ENCODE measurements at regions not wholly inside any gene's neighbourhood (a gene's known extent, or its start where the extent isn't known, plus 50 kb on each side); places are given as distances from the start of the nearest gene placed in this dataset.

GRCh38 chr6:44606504-44606903 is 219.0 kb downstream of the CDC5L start:
- DNase-seq (ENCODE audit: low read depth in 2 of 2), result no peak

GRCh38 chr6:44606976-44607375 is 219.5 kb downstream of the CDC5L start:
- no peak for DNase-seq (ENCODE audit: low read depth in 2 of 2)

- DNase-seq (ENCODE audit: low read depth in 2 of 2), result no peak
These were observed 220.7 kb downstream of the CDC5L start for GRCh38 chr6:44608175-44608574.

- no peak for DNase-seq (ENCODE audit: low read depth in 2 of 2)
These were observed 221.6 kb downstream of the CDC5L start for GRCh38 chr6:44609051-44609612.

GRCh38 chr6:44614396-44614795 is 226.9 kb downstream of the CDC5L start:
- DNase-seq (ENCODE audit: low read depth in 2 of 2), result no peak

- DNase-seq (ENCODE audit: low read depth in 2 of 2), result no peak
These were observed 228.1 kb downstream of the CDC5L start for GRCh38 chr6:44615621-44616020.

GRCh38 chr6:44617416-44617815 is 229.9 kb downstream of the CDC5L start:
- DNase-seq (ENCODE audit: low read depth in 2 of 2), result no peak

GRCh38 chr6:44618371-44618770 is 230.9 kb downstream of the CDC5L start:
- DNase-seq (ENCODE audit: low read depth in 2 of 2), result no peak

GRCh38 chr6:44620922-44621321 is 233.4 kb downstream of the CDC5L start:
- DNase-seq (ENCODE audit: low read depth in 2 of 2), result no peak

- DNase-seq (ENCODE audit: low read depth in 2 of 2), result no peak
These were observed 234.3 kb downstream of the CDC5L start for GRCh38 chr6:44621846-44622245.

GRCh38 chr6:44622555-44622954 is 235.0 kb downstream of the CDC5L start:
- DNase-seq (ENCODE audit: low read depth in 2 of 2), result no peak

GRCh38 chr6:44622956-44623355 is 235.4 kb downstream of the CDC5L start:
- DNase-seq (ENCODE audit: low read depth in 2 of 2), result no peak

- no peak for DNase-seq (ENCODE audit: low read depth in 2 of 2)
These were observed 236.7 kb downstream of the CDC5L start for GRCh38 chr6:44624226-44624625.

- DNase-seq (ENCODE audit: low read depth in 2 of 2), result no peak
These were observed 237.5 kb downstream of the CDC5L start for GRCh38 chr6:44624936-44625573.

- no peak for DNase-seq (ENCODE audit: low read depth in 2 of 2)
These were observed 238.5 kb downstream of the CDC5L start for GRCh38 chr6:44625996-44626395.

- DNase-seq (ENCODE audit: low read depth in 2 of 2), result no peak
These were observed 239.1 kb downstream of the CDC5L start for GRCh38 chr6:44626616-44627015.

- DNase-seq (ENCODE audit: low read depth in 2 of 2), result no peak
These were observed 239.8 kb downstream of the CDC5L start for GRCh38 chr6:44627091-44627882.

- DNase-seq (ENCODE audit: low read depth in 2 of 2), result no peak
These were observed 240.4 kb downstream of the CDC5L start for GRCh38 chr6:44627883-44628271.

- DNase-seq (ENCODE audit: low read depth in 2 of 2), result no peak
These were observed 240.8 kb downstream of the CDC5L start for GRCh38 chr6:44628347-44628746.

- DNase-seq (ENCODE audit: low read depth in 2 of 2), result no peak
These were observed 242.1 kb downstream of the CDC5L start for GRCh38 chr6:44629636-44630035.

GRCh38 chr6:44630125-44631028 is 242.9 kb downstream of the CDC5L start:
- no peak for DNase-seq (ENCODE audit: low read depth in 2 of 2)

GRCh38 chr6:44631968-44632367 is 244.5 kb downstream of the CDC5L start:
- no peak for DNase-seq (ENCODE audit: low read depth in 2 of 2)

Data from activated CD8-positive, alpha-beta memory T cell treated with anti-CD3 and anti-CD28 coated beads for 4 hours (primary cell).